ENCODE measurements at regions not wholly inside any gene's neighbourhood (a gene's known extent, or its start where the extent isn't known, plus 50 kb on each side); places are given as distances from the start of the nearest gene placed in this dataset.
A peak's percentile ranks its signal among the peaks of the same experiment; 100 is the strongest.

GRCh38 chr7:18347170-18347569 lies 148.4 kb upstream of the HDAC9 start:
- H3K27ac Mint-ChIP-seq, result no peak overlapping the region
- H3K4me1 Mint-ChIP-seq, result peaks cover 2% of the 10 kb centered on the region
- Histone ChIP-seq H3K36me3 (ENCODE audit: control insufficient read depth, insufficient read depth, low read length) (no peaks in the 10 kb centered on the region), H3K4me1 (ENCODE audit: control insufficient read depth, insufficient read depth, low read length) (no peaks in the 10 kb centered on the region), H3K9ac (ENCODE audit: extremely low read depth, low read length, poor library complexity, severe bottlenecking) (no peak overlapping the region), H3K4me3 (ENCODE audit: low read length) (no peak overlapping the region), H3K27me3 (ENCODE audit: control insufficient read depth, insufficient read depth, low read length, poor library complexity, severe bottlenecking) (no peaks in the 10 kb centered on the region), H3K27ac (ENCODE audit: low read depth, low read length) (no peak overlapping the region), H3K9me3 (ENCODE audit: control insufficient read depth, low read length) (no peaks in the 10 kb centered on the region)
- H3K4me3 Mint-ChIP-seq, result no peak overlapping the region
- no peaks in the 10 kb centered on the region for H3K36me3 Mint-ChIP-seq (ENCODE audit: low read depth)
- TF ChIP-seq CTCF (conservative IDR thresholded peaks at IDR 0.05), result no peak
- no peaks in the 10 kb centered on the region for H3K27me3 Mint-ChIP-seq (ENCODE audit: insufficient read depth)
- no peaks in the 10 kb centered on the region for H3K9me3 Mint-ChIP-seq
- DNase-seq, result no peak

- no peak overlapping the region for H3K9ac ChIP-seq (ENCODE audit: extremely low read depth, low read length, poor library complexity, severe bottlenecking)
- Mint-ChIP-seq H3K27me3 (ENCODE audit: insufficient read depth) (no peaks in the 10 kb centered on the region), H3K4me1 (peaks cover 17% of the 10 kb centered on the region), H3K9me3 (no peaks in the 10 kb centered on the region), H3K4me3 (no peak overlapping the region), H3K36me3 (ENCODE audit: low read depth) (no peaks in the 10 kb centered on the region), H3K27ac (no peak overlapping the region)
- WGBS, 2 experiments (ENCODE audit: insufficient coverage in 1 of 2, insufficient read length in 1 of 2), result 89 to 94% methylated on average over 5 to 7 of the region's 7 CpGs
- H3K4me3 ChIP-seq (ENCODE audit: low read length), result no peak overlapping the region
- TF ChIP-seq CTCF (conservative IDR thresholded peaks at IDR 0.05), result no peak
- no peaks in the 10 kb centered on the region for H3K36me3 ChIP-seq (ENCODE audit: control insufficient read depth, insufficient read depth, low read length)
- no peaks in the 10 kb centered on the region for H3K9me3 ChIP-seq (ENCODE audit: control insufficient read depth, low read length)
- DNase-seq, result no peak
- no peak overlapping the region for H3K27ac ChIP-seq (ENCODE audit: low read depth, low read length)
- H3K4me1 ChIP-seq (ENCODE audit: control insufficient read depth, insufficient read depth, low read length), result no peaks in the 10 kb centered on the region
- no peaks in the 10 kb centered on the region for H3K27me3 ChIP-seq (ENCODE audit: control insufficient read depth, insufficient read depth, low read length, poor library complexity, severe bottlenecking)
Observed at GRCh38 chr7:18350678-18351077, 144.9 kb upstream of the HDAC9 start.

- Histone ChIP-seq H3K4me3 (ENCODE audit: low read length) (no peak overlapping the region), H3K9ac (ENCODE audit: extremely low read depth, low read length, poor library complexity, severe bottlenecking) (no peak overlapping the region), H3K4me1 (ENCODE audit: control insufficient read depth, insufficient read depth, low read length) (no peaks in the 10 kb centered on the region), H3K27ac (ENCODE audit: low read depth, low read length) (no peak overlapping the region), H3K9me3 (ENCODE audit: control insufficient read depth, low read length) (no peaks in the 10 kb centered on the region), H3K36me3 (ENCODE audit: control insufficient read depth, insufficient read depth, low read length) (no peaks in the 10 kb centered on the region), H3K27me3 (ENCODE audit: control insufficient read depth, insufficient read depth, low read length, poor library complexity, severe bottlenecking) (no peaks in the 10 kb centered on the region)
- Mint-ChIP-seq H3K4me1 (peaks cover 22% of the 10 kb centered on the region), H3K4me3 (no peak overlapping the region), H3K36me3 (ENCODE audit: low read depth) (no peaks in the 10 kb centered on the region), H3K27ac (no peak overlapping the region), H3K27me3 (ENCODE audit: insufficient read depth) (no peaks in the 10 kb centered on the region), H3K9me3 (no peaks in the 10 kb centered on the region)
- DNase-seq, result peak; percentile 72
- WGBS, 2 experiments (ENCODE audit: insufficient coverage in 1 of 2, insufficient read length in 1 of 2), result 49 to 50% methylated on average over 7 of the region's 7 CpGs
- TF ChIP-seq CTCF (conservative IDR thresholded peaks at IDR 0.05), result peak; percentile 89
Observed at GRCh38 chr7:18352339-18353255, 143.0 kb upstream of the HDAC9 start.

Data from endodermal cell (in vitro differentiated cells).